SKM-1 treated with dmso at 0.1 percent for 144 hours (cell line): ENCODE measurements at regions not wholly inside any gene's neighbourhood (a gene's known extent, or its start where the extent isn't known, plus 50 kb on each side); places are given as distances from the start of the nearest gene placed in this dataset.

Experiments
- DNase-seq: peaks from one replicate; lab custom pipeline; 2025; ENCODE audit not compliant: unreplicated experiment; lab: John Stamatoyannopoulos, UW

DNA sequence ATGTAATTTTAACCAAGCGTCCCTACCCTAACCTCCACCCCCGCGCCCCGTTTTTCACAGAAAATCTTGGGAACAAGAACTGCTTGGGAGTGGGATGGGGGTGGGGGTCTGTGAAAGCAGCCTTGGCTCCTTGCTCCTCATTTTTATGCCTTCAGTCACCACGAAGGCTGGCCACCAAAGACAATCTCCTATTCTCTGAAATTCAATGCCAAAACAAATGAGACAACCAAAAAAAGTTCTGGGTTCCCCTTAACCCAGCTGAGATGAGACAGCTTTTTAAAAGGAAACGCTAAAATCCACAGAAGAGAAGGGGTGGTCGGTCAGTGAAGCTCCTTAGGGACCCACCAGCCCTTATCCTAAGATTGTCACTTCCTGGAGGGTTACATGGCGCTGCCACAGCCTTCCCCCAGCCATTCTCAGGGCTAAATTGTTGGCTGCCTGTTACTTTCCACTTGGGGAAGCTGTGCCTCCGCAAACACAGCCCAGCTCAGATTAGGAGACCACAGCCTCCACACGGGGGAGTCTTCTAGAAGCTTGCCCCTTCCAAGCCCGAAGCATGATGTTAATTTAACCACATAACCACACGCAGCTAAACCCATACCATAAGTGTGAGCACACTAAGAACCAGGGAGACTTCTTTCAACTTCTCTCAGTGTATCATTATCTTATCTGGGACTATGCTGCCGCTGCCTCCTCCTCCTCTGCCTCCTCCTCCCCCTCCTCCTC, 136.3 kb downstream of the FOXD1 start:
- no peak for DNase-seq

DNA sequence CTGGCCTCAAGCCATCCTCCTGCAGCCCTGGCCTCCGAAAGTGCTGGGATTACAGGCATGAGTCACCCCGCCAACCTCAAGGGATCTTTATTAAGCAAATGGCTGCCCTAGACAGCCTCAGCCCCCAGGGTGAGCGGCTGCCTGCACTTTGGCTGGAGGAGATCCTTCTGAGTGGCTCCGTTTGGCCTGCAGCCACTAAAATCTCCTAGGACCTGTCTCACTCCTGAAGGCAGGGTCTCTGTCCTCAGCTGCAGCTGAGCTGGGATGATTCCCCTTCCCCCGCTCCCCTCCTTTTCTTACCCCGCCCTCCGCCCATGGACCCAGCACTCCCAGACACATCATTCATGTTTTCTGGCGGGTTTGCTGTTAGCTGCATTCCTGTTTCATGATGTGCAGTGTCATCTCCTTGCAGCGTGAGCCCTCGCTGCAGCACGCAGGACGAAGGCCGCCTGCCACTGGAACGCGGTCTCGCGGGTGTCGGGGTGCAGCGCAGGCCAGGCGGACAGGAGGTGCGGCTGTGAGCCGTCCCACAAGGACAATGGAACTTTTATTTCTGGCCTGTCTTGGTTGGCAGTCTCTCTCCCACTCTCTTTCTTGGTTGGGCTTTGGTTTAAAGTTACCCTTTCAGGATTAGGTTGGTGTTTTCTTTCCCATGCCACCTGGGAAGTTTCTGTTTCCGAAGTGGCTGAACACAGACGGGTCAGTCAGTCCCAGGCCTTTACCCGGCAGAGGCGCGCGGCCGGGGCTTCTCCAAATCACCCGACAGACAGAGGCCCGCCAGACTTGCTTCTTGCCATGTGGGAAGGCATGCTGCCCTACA, 137.1 kb downstream of the FOXD1 start:
- no peak for DNase-seq

DNA sequence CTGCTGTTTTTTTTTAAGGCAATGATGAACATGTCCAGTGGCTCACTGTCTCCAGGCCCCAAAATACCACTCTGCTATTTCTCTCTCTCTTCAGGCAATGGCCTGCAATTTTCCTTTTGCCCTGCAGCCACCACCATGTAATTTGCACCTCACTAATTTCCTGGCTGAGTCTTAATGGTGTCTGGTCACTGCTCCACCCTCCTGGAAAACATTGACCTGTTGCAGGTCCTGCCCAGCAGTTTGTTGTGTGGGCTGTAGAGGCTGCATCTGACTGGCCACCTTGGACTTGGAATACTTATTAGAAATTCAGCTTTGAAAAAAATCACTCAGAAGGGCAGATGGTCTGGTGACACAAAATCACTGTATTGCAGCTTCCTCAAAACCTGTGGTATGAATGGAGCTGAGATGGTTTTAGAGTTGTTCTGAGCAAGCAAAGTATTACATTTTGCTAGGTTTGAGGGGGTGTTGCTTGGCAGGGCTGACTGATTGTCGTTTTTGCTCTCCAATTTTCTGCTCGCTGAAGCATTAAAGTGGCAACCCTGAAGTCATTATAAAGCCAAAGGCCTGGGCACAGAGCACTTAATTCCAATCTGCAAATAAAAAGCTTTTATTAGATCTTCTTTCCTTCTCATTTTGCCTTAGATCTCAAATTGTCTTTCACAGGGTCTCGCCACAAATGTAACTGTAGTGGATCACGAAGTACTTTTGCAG, 134.8 kb downstream of the TMEM174 start:
- DNase-seq: no peak

DNA sequence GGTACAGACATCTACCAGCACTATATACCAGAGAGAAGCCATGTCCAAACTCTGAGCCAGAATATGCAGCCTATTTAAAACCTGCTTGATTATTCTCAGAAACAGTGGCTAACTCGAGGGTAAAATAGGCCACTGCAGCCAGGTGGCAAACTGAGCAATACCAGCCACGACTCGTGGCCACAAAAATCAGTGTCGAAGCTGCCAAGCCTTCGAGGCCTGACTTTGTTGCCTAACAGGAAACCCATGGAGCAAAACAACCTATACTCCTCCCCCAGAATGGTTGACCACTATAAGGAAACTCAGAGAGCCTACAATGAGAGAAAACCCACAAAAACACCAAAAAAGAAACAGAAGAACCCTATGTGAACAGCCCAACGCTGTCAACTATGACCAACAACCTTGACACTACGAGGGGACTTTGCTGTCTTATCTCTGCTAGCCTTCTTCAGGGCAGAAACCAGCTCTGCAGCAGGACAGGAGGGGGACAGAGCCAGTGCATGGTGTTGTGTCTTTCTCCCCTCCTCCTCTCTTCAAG, 133.8 kb downstream of the TMEM174 start:
- DNase-seq: no peak

DNA sequence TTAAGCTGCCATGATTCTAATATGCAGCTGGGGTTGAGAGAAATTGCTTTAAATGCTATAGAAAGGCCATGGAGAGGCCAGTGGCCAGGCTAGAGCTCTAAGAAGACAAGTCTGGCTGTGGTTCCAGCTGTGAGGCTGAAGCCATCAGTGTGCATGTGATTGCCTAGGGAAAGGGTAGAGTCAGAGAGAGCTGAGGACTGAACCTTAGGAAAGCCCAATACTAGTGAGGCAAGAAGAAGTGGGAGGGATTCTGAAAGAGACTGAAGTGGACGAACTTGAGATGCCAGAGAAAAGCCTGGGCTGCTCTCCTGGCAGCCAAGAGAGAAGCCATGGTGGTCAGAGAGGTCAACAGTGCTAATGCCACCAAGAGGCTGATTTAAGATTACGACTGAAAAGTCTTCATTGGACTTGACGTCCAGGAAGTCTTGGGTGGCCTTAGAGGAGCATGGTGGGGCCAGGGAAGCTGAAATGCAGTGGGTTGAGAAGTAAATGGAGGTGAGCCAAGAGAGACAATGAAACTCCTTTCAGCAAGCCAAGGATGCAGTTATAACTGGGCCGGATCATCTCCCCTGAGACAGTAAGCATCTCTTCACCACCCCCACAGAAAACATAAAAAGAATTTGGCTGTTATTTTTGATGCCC, 133.2 kb downstream of the TMEM174 start:
- DNase-seq: no peak

DNA sequence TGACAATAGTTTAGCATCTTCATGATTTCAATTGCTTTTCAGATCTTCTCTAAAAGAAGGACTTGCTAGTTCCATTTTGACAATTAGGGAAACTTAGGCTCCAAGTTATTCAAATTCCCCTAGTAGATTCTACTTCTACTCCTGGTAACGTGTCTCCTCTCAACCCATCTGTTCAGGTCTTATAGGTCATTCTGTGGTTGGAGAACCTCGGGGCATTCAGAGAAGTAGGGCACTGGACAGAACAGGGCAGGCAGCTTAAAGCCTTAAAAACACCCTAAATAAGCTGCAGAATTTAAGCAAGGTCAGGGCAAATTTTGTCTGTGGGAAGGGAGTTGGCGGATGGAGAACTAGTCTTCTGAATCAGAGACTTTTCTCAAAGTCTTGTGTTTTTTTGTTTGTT, 132.4 kb downstream of the TMEM174 start:
- no peak for DNase-seq

DNA sequence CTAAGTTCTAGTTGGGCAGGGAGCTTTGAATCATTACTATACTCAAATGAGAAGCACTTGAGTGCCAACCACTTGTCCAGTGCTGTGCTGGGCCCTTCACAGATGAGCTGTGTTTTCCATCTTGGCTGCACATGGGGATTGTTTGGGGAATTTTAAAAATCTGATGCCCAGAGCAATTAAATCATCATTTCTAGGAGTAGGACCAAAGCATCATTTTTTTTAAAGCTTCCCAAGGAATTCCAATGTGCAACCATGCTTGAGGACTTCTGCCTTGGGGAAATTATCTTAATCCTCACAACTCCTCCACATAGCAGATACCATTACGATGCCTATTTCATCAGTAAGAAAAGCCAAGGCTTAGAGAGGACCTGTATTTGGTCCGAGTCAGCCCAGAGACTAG, 131.4 kb downstream of the TMEM174 start:
- no peak for DNase-seq

DNA sequence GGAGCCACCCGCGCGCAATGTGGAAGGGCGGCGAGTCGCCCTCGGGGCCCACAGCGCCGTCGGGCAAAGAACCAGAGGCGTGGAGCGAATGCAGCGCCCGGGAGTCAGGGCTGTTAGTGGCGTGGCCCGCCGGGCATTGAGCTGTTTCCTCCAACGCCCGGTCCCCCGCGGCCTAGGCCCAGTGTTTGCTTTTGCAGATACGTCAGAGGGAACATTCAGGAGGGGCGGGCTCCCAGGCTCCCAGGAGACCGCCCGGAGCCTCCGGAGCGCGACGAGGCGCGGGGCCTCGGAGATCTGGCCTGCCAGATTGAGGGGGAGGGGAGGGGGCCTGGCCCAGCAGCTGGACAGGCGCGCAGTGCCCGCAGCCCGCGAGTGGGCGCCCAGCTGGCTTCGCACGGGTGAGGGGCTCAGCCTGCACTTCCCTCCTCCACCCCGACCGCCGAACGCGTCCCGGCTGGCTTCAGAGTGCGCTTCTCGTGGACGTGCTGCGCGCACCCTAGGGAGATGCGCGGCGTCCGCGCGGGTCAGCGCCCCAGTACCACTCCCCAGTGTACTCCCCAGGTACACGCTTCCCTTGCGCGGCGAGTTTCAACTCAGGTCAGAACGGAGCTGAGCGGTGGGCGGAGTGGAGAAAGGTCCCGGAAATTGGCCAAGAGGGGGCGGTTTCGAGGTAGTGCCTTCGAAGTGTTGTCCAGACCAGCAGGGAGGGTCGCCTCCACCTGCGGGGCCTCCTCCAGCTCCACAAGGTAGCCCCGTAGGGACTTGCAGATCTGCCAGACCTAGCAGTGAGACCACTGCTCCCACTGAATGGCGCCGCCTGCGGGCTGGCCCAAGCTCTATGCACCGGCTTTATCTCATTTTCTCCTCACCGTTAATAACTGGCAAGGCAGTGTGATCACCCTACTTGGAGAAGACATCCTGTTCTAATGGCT, 130.4 kb downstream of the TMEM174 start:
- no peak for DNase-seq

DNA sequence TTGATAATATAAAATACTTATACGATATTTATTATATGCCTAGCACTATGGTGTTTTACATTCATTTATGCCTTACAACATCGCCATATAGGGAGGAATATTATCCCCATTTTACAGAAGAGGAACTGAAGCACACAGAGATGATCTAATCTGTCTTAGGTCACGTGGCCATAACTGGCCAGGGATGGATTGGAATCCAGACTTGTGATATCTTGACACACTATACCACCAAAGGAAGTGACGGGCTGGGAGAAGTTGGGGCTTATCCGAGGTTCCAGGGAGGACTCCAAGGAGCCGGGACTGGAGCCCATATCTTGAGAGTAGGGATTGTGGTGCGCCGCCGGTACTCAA, 129.8 kb downstream of the TMEM174 start:
- no peak for DNase-seq

DNA sequence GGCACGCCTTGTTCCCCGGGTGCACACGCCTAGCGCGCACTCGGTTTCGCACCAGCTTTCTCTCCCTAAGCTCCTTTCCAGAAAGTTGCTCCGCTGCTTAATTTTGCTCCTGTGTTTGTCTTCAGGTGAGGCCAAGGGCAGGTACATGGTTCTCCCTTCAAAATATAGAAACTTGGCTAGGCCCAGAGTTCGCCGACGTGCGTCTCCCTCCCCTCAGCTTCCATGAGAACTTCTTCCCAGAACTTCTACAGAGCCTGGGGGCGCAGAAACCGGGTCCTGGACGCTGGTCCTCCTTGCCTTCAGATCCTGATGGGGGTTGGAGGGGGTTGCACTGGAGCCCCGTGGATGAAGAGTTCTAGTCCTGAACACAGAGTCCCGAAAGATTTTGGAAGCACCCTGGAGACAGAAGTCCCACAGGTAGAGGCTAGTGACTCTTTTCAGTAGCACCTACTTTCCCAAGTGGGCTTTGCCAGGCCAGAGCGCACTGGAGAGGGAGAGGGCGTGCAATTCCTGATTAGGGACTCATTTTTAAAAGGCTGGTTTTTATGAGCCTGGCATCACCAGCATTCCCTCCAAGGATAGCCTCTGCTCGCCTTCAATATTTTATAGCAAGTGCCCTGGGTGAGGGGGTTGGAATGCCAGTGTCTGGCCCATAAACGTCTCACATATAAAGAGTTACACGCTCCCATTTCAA, 128.4 kb downstream of the TMEM174 start:
- no peak for DNase-seq

DNA sequence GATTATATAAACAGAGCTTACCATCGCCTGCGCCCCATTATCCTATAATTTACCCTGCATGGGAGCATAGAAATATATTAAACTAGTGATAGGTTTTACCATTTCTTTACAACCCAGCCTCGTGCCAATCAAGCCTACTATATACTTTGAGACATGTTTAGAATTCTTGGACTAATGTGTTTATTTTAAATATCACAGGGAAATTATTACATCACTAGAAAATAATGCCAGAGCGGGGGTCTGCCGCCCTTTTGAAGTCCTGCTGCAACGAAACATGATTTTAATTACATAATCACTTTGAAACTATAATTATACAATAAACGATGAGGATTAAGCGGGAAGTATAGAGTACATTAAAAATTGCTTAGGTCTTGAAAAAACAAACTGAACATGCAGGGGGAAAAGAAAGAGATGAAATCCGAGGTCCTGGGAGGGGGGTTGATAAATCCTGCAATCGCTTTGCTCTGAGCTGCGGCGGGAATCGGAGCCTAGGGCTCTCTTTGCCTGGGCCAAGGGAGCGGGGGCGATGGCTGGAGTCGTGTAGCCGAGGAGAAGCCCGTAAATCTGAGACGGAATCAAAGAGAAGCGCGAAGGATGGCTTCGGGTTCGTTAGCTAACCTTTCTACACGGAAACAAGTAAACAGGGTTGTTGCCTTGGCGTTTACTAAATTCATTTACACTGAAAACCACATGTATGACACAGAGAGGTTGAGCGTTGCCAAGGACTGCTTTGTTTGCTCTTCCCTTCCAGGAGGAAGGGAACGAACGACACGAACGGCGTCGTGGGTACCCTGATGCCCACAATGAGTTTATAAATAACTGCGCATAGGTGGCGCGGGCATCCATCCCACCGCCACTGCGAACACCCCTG, 127.6 kb downstream of the TMEM174 start:
- DNase-seq: no peak

DNA sequence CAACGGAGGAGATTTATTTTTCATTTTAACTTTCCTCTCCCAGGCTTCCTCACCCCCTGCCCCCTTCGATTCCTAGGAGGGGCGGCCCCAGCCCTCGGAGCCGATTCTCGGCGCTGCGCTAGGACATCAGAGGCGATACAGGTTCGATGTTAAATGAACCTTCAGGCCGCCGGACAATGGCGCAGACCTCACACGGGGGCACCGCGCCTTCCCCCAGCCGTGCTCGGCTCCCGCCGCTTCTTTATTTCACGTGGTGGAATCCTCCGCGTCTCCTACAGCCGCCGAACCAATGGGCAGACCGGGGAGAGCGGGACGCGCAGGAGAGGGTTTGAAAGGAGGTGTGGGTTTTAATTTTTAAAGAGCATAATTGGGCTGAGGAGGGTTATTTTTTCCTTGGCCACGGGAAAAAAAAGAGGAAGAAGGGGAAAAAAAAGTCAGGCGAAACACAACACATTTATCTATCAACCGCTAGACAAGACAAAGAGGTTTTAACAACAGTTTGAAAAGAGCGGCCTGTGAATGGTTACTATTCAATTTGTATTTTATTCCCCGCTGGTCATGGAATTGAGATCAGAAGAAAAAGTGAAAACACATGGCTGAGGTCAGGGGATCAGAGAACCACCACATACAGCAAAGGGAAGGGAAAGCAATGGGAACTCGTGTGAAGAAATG, 126.8 kb downstream of the TMEM174 start:
- DNase-seq: no peak

DNA sequence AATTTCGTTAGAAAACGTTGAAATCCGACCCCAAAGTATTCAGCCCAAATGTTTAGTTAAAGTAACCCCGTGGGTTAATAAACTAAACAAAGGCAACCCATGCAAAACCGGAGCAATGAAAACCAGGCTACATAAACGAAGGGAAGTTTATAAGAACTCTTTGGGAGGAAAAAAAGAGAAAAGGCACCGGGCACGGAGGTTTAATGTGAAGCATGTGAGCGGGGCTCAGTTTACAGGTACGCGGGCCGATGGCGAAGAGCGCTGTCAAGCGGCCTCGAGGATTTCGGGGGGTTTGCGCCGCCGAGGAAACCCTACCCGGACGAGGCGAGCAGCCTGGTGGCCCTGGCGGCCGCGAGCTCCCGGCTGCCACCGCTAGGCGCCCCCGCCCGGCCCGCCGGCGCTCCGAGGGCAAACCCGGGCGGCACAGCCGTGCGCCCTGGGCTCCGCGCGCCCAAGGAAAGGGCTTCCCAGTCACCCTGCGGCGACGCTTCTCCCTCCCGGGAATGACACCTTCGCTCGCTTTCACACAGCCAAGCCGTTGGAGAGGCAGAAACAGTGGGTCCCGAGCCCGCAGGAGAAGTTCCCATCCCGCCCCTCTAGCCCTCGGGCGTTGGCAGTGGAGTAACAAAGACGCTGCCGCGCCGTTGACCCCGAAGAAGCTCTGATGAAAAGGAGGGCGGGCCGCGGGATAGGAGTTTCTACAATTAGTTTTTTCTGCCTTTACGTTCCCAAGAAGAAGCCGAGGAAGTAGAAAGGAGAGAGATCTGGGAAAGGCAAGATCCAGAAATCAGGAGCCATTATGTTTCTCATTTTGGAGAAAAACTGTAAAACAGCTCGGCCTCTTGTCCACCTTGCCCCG, 126.0 kb downstream of the TMEM174 start:
- DNase-seq: no peak

DNA sequence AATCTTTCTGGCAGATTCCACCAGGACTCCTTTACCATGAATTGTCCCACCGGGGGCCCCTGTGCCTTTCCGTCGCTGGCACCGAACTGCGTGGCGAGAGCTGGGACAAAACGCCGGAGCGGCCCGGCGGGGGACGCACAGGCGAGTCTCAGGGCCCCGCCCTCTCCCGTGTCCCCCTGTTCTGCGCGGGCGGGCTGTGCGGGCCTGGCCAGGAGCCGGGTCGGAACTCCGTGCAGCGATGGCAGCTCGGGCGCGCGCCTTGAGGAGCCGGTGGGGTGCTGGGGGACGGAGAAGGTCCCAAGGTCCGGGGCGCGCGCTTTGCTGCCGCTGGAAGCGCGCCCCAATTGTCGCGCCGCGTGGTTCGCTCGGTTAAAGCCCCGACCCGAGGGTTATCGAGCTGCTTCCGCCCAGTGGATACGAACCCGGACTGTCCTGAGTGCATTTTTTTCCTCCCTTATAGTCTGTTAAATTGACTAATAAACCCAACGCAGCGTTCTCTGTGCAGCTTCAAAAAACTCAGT, 125.3 kb downstream of the TMEM174 start:
- no peak for DNase-seq

DNA sequence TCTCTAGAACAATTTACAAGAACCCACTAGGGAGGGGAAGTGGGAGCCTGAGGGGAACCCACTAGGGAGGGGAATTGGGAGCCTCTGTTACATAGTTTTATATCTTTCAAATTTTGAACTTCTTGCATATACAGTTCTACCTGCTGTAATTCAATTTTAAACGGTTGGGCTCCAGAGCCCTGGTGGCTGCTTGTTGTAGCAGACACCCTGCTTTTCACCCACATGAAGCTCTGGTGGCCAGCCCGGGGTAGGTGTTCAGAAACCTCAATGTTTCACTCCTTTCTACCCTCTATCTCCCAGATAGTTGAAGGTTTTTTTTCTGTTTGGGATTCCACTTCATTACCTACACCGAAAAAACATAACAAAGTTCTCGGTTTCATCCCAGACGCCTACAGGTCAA, 124.4 kb downstream of the TMEM174 start:
- no peak for DNase-seq

DNA sequence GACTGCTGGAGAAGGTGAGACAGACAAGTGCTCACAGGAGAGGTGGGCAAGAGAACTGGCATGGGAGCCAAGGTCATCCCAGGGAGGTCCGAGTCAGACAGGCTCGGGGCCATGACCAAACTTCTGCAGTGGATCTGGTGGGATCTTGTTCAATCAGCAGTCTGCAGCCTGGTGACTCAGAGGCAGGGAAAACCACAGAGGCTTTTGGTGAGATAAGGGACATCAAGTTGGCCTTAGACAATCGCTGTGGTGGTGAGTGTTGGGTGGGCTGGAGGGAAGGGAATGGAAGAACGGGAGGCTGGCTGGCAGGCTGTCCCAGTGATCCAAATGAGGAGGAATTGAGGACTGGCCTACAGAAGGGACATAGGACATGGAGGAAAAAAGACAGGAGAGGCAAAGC, 123.8 kb downstream of the TMEM174 start:
- DNase-seq: no peak

DNA sequence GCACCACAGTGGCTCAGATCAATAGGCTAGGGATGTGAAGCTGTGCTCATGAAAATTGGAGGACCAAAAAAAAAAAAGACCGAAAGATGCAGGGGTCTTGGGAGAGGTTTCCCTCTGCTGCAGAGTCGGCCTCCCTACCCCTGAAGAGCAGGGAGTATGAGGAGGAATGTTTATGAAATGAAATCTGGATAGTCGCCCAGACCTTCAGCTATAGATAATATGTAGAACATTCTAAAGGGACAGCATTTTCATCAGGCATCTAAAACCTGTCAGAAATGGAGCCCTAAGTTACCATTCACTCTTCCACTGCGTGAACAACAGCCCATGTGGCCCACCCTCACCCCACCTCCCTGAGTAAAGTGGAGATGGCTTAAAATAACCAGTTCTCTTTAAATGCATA, 122.9 kb downstream of the TMEM174 start:
- no peak for DNase-seq
